Keratinocyte (primary cell): ENCODE measurements at regions not wholly inside any gene's neighbourhood (a gene's known extent, or its start where the extent isn't known, plus 50 kb on each side); places are given as distances from the start of the nearest gene placed in this dataset.

Experiments
- DNase-seq: peaks from one replicate; pipeline ENCODE4 v3.0.0-alpha.2; 2011; ENCODE audit warnings: low read depth, missing footprints, low spot score
- FAIRE-seq: peaks from 2 replicates; lab custom pipeline; 2011; peaks lifted over from hg19 to GRCh38; lab: Jason Lieb, UNC
- H2AFZ ChIP-seq: 2 replicates; pipeline ENCODE4 v1.6.0; 2012; ENCODE audit warnings: low read length, control low read depth, inconsistent platforms; ENCODE audit not compliant: control insufficient read depth
- H3K27ac ChIP-seq: 2 replicates; pipeline ENCODE4 v1.5.1; 2011; ENCODE audit warnings: low read length; ENCODE audit not compliant: control insufficient read depth, insufficient read depth
- H3K27me3 ChIP-seq: 3 replicates; pipeline ENCODE4 v1.6.0; 2011; ENCODE audit warnings: low read length; ENCODE audit not compliant: control insufficient read depth, insufficient read depth; ENCODE audit errors: extremely low read depth
- H3K36me3 ChIP-seq, 2 experiments: 2 replicates in 1 of 2; 3 replicates in 1 of 2; pipeline ENCODE4 v1.5.1; 2011; ENCODE audit warnings: low read length in 2 of 2, mild to moderate bottlenecking in 1 of 2; ENCODE audit not compliant: control insufficient read depth in 2 of 2, insufficient read depth in 2 of 2; ENCODE audit errors: extremely low read depth in 1 of 2
- H3K4me1 ChIP-seq: 3 replicates; pipeline ENCODE4 v1.5.1; 2011; ENCODE audit warnings: low read length; ENCODE audit not compliant: control insufficient read depth, insufficient read depth; ENCODE audit errors: extremely low read depth
- H3K4me2 ChIP-seq: 3 replicates; pipeline ENCODE4 v1.6.0; 2011; ENCODE audit warnings: low read depth, low read length; ENCODE audit not compliant: control insufficient read depth, insufficient read depth; ENCODE audit errors: extremely low read depth
- H3K4me3 ChIP-seq, 3 experiments: fragments of 200-600 bp in 1 of 3; sonication (generic) in 1 of 3; 2 replicates in 2 of 3; 3 replicates in 1 of 3; pipeline ENCODE4 v1.5.1; 2011 to 2016; ENCODE audit warnings: low read length in 3 of 3, mild to moderate bottlenecking in 3 of 3, control low read depth in 2 of 3, inconsistent platforms in 1 of 3, low read depth in 1 of 3, mixed read lengths in 1 of 3, mixed run types in 1 of 3, moderate library complexity in 1 of 3; ENCODE audit not compliant: control insufficient read depth in 2 of 3, insufficient read depth in 2 of 3; ENCODE audit errors: extremely low read depth in 1 of 3
- H3K79me2 ChIP-seq: 2 replicates; pipeline ENCODE4 v1.6.0; 2012; ENCODE audit warnings: low read length; ENCODE audit not compliant: control insufficient read depth, insufficient read depth
- H3K9ac ChIP-seq: 3 replicates; pipeline ENCODE4 v1.6.0; 2011; ENCODE audit warnings: low read length; ENCODE audit not compliant: control insufficient read depth, insufficient read depth; ENCODE audit errors: extremely low read depth
- H3K9me1 ChIP-seq: 3 replicates; pipeline ENCODE4 v1.6.0; 2011; ENCODE audit warnings: low read length; ENCODE audit not compliant: control insufficient read depth, insufficient read depth; ENCODE audit errors: extremely low read depth
- H3K9me3 ChIP-seq: 2 replicates; pipeline ENCODE4 v1.5.1; 2012; ENCODE audit warnings: low read depth, low read length; ENCODE audit not compliant: control insufficient read depth
- H4K20me1 ChIP-seq: 3 replicates; pipeline ENCODE4 v1.6.0; 2011; ENCODE audit warnings: low read length; ENCODE audit not compliant: control insufficient read depth, insufficient read depth; ENCODE audit errors: extremely low read depth
- EZH2 ChIP-seq: IDR thresholded peaks from one replicate; pipeline ENCODE4 v1.6.1; 2012; ENCODE audit warnings: inconsistent platforms, mild to moderate bottlenecking, low read length, moderate library complexity
- dilution Hi-C: fragments of 300-500 bp; cut with MboI; formaldehyde crosslinking; loops from one replicate; pipeline ENCODE4 v1.7.0; 2020; ENCODE audit warnings: low sequenced_read_pairs; ENCODE audit not compliant: extremely low pct_ligation_motif_present
- TF ChIP-seq, protein P1 (sequence below), 3 experiments: IDR thresholded peaks in 1 of 3; conservative IDR thresholded peaks in 1 of 3; optimal IDR thresholded peaks in 1 of 3; 2 replicates in 2 of 3; 3 replicates in 1 of 3; pipeline versions ENCODE3 to v1.5.1; 2011; ENCODE audit warnings: low read length in 3 of 3, mild to moderate bottlenecking in 3 of 3, moderate library complexity in 2 of 3, control low read depth in 1 of 3, inconsistent platforms in 1 of 3; ENCODE audit not compliant: insufficient read depth in 2 of 3; ENCODE audit errors: extremely low read depth in 1 of 3

GRCh38 chr19:30070198-30070967, 128.3 kb downstream of the URI1 start:
- FAIRE-seq (no peak), DNase-seq (no peak)
- H3K27me3 ChIP-seq, result no peaks in the 10 kb centered on the region
- H3K4me3 ChIP-seq, result no peak overlapping the region
- no peak overlapping the region for H2AFZ ChIP-seq
- H4K20me1 ChIP-seq, result no peaks in the 10 kb centered on the region
- dilution Hi-C loops, result no loop called here
- no peaks in the 10 kb centered on the region for H3K79me2 ChIP-seq
- H3K27ac ChIP-seq, result no peak overlapping the region
- H3K9ac ChIP-seq, result no peak overlapping the region
- H3K9me1 ChIP-seq, result no peaks in the 10 kb centered on the region
- H3K4me1 ChIP-seq, result peaks cover 5% of the 10 kb centered on the region
- H3K4me2 ChIP-seq, result no peak overlapping the region
- H3K36me3 ChIP-seq, result no peaks in the 10 kb centered on the region
- no peaks in the 10 kb centered on the region for H3K9me3 ChIP-seq
- TF ChIP-seq EZH2, result no peak
- TF ChIP-seq, protein P1, sequence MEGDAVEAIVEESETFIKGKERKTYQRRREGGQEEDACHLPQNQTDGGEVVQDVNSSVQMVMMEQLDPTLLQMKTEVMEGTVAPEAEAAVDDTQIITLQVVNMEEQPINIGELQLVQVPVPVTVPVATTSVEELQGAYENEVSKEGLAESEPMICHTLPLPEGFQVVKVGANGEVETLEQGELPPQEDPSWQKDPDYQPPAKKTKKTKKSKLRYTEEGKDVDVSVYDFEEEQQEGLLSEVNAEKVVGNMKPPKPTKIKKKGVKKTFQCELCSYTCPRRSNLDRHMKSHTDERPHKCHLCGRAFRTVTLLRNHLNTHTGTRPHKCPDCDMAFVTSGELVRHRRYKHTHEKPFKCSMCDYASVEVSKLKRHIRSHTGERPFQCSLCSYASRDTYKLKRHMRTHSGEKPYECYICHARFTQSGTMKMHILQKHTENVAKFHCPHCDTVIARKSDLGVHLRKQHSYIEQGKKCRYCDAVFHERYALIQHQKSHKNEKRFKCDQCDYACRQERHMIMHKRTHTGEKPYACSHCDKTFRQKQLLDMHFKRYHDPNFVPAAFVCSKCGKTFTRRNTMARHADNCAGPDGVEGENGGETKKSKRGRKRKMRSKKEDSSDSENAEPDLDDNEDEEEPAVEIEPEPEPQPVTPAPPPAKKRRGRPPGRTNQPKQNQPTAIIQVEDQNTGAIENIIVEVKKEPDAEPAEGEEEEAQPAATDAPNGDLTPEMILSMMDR (optimal IDR thresholded peaks at IDR 0.05 in 1 of 3, IDR thresholded peaks at IDR 0.05 in 1 of 3, conservative IDR thresholded peaks at IDR 0.05 in 1 of 3; ENCODE audit: extremely low read depth in 1 of 3, insufficient read depth in 2 of 3, low read length in 3 of 3), result no peak

DNA sequence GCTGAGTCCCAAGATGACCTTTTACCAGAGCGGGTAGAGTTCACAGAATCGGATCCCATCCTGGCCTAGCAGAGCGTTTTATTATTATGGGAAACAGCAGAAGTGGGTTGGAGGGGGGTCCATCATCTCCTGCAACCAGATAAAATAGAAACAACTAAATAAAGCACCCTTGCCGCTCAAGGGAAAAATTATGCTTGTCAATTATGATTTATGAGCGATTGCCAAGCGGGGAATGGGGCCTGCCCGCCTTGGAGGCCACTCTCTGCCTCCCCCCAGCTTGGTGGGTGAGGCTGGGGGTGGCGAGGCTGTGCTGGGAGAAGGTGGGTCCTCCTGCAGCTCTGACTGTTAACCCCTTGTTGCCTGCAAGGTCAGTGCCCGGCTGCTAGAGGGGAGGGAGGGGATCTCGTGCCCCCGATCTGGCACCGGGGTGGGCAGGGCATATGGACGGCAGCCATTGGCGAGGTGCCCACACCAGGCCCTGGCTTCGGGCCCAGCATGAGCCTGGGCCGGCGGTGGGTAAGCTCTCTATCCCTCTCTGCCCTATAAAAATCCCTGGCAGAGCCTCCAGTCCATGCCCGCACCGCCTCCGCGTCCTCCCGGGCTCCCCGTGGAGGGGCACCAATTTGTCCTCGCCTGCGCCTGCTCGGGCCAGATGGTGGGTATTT, 129.1 kb downstream of the URI1 start:
- TF ChIP-seq EZH2, result no peak
- TF ChIP-seq, protein P1 (optimal IDR thresholded peaks at IDR 0.05 in 1 of 3, IDR thresholded peaks at IDR 0.05 in 1 of 3, conservative IDR thresholded peaks at IDR 0.05 in 1 of 3; ENCODE audit: extremely low read depth in 1 of 3, insufficient read depth in 2 of 3, low read length in 3 of 3), result no peak
- dilution Hi-C loops, result no loop called here
- H3K9me1 ChIP-seq, result no peaks in the 10 kb centered on the region
- H4K20me1 ChIP-seq, result no peaks in the 10 kb centered on the region
- H3K79me2 ChIP-seq, result no peaks in the 10 kb centered on the region
- no peak overlapping the region for H3K9ac ChIP-seq
- H3K27me3 ChIP-seq, result no peaks in the 10 kb centered on the region
- no peaks in the 10 kb centered on the region for H3K9me3 ChIP-seq
- H3K36me3 ChIP-seq, result no peaks in the 10 kb centered on the region
- H3K4me3 ChIP-seq, result no peak overlapping the region
- no peak overlapping the region for H3K27ac ChIP-seq
- H3K4me1 ChIP-seq, result peaks cover 5% of the 10 kb centered on the region
- FAIRE-seq (no peak), DNase-seq (no peak)
- no peak overlapping the region for H2AFZ ChIP-seq
- H3K4me2 ChIP-seq, result no peak overlapping the region
